Nephron progenitor cell (in vitro differentiated cells): ENCODE measurements at regions not wholly inside any gene's neighbourhood (a gene's known extent, or its start where the extent isn't known, plus 50 kb on each side); places are given as distances from the start of the nearest gene placed in this dataset.

ENCODE experiments used
- DNase-seq: peaks from one replicate; pipeline ENCODE4 v3.0.0; 2021
- H3K27ac Mint-ChIP-seq: 2 replicates; pipeline ENCODE4 v1.8.0; 2021; ENCODE audit warnings: mild to moderate bottlenecking, moderate library complexity, mixed read lengths
- H3K27me3 Mint-ChIP-seq: 2 replicates; pipeline ENCODE4 v1.8.0; 2021; ENCODE audit warnings: mild to moderate bottlenecking, low read depth, mixed read lengths; ENCODE audit not compliant: poor library complexity
- H3K36me3 Mint-ChIP-seq: 2 replicates; pipeline ENCODE4 v1.8.0; 2021; ENCODE audit warnings: low read depth, mixed read lengths
- H3K4me1 Mint-ChIP-seq: 2 replicates; pipeline ENCODE4 v1.8.0; 2021; ENCODE audit warnings: mixed read lengths
- H3K4me3 Mint-ChIP-seq: 2 replicates; pipeline ENCODE4 v1.8.0; 2021; ENCODE audit warnings: mild to moderate bottlenecking, moderate library complexity, mixed read lengths
- H3K9me3 Mint-ChIP-seq: 2 replicates; pipeline ENCODE4 v1.8.0; 2021; ENCODE audit warnings: mild to moderate bottlenecking, moderate library complexity, mixed read lengths
- TF ChIP-seq, protein P1 (sequence below): fragments of 200-600 bp; sonication (generic); IDR thresholded peaks from 2 replicates; pipeline ENCODE4 v1.5.0; 2021; ENCODE audit warnings: antibody characterized with exemption

DNA sequence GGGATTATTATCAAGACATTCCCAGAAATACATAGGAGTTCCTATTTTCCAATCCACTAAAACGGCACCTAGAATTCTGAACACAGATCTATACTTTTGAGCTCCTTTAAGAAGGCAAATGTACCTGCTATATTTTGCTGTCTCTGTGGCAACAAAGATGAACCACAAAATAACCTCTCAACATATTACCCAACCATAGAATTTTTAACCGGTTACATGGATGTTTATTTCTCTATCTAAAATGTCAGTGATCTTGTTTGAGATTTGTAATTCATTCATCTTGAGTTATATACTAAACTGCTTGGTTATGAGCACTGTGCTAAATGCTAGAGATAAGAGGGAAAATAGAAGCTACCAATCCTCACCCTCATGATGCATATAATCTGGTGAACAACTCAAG, 117.5 kb upstream of the HMGCLL1 start:
- Mint-ChIP-seq H3K27ac (no peak overlapping the region), H3K27me3 (no peaks in the 10 kb centered on the region), H3K4me1 (no peaks in the 10 kb centered on the region), H3K4me3 (no peak overlapping the region), H3K9me3 (no peaks in the 10 kb centered on the region), H3K36me3 (no peaks in the 10 kb centered on the region)
- DNase-seq: no peak
- TF ChIP-seq, protein P1, sequence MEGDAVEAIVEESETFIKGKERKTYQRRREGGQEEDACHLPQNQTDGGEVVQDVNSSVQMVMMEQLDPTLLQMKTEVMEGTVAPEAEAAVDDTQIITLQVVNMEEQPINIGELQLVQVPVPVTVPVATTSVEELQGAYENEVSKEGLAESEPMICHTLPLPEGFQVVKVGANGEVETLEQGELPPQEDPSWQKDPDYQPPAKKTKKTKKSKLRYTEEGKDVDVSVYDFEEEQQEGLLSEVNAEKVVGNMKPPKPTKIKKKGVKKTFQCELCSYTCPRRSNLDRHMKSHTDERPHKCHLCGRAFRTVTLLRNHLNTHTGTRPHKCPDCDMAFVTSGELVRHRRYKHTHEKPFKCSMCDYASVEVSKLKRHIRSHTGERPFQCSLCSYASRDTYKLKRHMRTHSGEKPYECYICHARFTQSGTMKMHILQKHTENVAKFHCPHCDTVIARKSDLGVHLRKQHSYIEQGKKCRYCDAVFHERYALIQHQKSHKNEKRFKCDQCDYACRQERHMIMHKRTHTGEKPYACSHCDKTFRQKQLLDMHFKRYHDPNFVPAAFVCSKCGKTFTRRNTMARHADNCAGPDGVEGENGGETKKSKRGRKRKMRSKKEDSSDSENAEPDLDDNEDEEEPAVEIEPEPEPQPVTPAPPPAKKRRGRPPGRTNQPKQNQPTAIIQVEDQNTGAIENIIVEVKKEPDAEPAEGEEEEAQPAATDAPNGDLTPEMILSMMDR: no peak

DNA sequence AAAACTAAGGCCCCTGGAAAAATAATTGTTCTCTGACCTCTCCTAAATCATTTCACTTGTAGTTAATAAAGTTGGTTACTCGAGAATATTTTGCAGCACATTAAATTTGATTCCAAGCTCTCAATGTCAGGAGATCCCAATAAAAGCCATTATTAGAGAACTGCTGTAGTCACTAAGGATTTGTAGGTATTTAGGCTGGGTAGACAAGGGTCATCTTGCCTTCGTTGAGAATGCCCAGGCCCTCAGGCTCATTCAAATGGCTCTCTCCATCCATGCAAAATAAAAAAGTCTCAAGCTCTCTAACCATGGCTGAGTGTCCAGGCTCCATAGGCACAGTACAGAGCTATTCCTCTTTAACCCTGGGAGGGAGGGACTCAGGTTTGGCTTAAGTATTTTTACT, 117.0 kb upstream of the HMGCLL1 start:
- no peak overlapping the region for H3K27ac Mint-ChIP-seq
- no peak for DNase-seq
- no peaks in the 10 kb centered on the region for H3K36me3 Mint-ChIP-seq
- no peaks in the 10 kb centered on the region for H3K9me3 Mint-ChIP-seq
- TF ChIP-seq, protein P1: no peak
- H3K4me1 Mint-ChIP-seq: no peaks in the 10 kb centered on the region
- H3K27me3 Mint-ChIP-seq: no peaks in the 10 kb centered on the region
- H3K4me3 Mint-ChIP-seq: no peak overlapping the region

DNA sequence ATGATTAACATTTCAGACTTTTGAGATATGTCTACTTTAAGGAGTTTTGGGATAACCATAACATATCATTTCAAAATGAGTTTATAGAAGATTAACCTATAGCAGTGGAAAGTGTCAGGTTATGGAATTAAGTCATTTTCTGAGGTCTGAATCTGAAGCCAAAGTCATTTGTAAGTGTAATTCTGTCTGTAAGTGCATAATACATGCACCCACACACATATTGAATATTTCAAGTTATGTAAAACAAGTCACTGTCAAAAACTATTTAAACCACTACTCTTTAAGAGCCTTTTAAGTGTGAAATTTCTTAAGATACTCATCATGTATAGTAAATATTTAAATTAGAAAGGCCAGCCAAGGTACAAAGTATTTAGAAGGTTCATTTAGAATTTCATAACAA, 115.8 kb upstream of the HMGCLL1 start:
- no peak overlapping the region for H3K4me3 Mint-ChIP-seq
- H3K27me3 Mint-ChIP-seq: no peaks in the 10 kb centered on the region

DNA sequence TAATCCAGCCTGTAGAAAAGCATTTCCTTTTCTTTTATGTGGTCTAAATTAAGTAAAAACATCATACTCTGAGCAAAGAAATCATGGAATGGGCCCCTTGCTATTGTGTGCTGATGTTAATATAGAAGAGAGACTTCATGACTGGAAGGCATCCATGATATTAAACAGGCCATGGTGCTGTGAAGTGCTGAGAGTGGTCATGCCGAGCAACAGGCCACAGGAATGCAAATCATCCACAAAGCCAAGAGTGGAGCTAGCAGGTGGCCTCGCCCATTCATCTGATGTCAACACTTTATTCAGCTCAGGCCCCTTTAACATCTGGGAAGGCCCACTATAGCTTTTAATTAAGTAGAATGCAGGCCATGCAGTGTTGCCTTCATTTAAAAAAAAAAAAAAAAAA, 115.2 kb upstream of the HMGCLL1 start:
- Mint-ChIP-seq H3K27ac (no peak overlapping the region), H3K9me3 (no peaks in the 10 kb centered on the region), H3K4me1 (no peaks in the 10 kb centered on the region), H3K36me3 (no peaks in the 10 kb centered on the region), H3K27me3 (no peaks in the 10 kb centered on the region), H3K4me3 (no peak overlapping the region)
- TF ChIP-seq, protein P1: no peak
- no peak for DNase-seq

More for the DNA sequence above, 115.8 kb upstream of the HMGCLL1 start:
- Mint-ChIP-seq H3K36me3 (no peaks in the 10 kb centered on the region), H3K9me3 (no peaks in the 10 kb centered on the region), H3K4me1 (no peaks in the 10 kb centered on the region), H3K27ac (no peak overlapping the region)
- DNase-seq: no peak
- TF ChIP-seq, protein P1: no peak

DNA sequence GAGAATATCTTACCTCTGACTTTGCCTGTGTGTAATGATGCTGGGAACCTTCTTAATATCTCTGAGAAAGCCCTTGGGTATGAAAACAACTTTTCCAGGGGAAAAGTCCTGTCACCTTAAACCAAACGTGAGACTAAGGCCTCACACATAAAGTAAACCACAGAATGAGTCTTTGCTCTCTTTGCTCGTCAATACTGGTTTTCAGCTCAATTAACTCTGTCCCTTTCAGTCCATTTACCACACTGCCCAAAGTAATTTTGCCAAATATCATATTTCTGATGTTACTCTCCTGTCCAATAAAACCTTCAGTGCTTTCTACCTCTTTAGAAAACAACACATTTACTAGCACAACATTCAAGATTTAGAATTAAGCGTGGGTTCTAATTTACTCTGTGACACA, 100.5 kb upstream of the HMGCLL1 start:
- H3K27ac Mint-ChIP-seq: peak overlapping the region; percentile 30
- H3K27me3 Mint-ChIP-seq: peaks cover 3% of the 10 kb centered on the region
- no peak overlapping the region for H3K4me3 Mint-ChIP-seq
- no peaks in the 10 kb centered on the region for H3K36me3 Mint-ChIP-seq
- peaks cover 9% of the 10 kb centered on the region for H3K4me1 Mint-ChIP-seq
- TF ChIP-seq, protein P1: no peak
- DNase-seq: no peak
- H3K9me3 Mint-ChIP-seq: peaks cover 19% of the 10 kb centered on the region

DNA sequence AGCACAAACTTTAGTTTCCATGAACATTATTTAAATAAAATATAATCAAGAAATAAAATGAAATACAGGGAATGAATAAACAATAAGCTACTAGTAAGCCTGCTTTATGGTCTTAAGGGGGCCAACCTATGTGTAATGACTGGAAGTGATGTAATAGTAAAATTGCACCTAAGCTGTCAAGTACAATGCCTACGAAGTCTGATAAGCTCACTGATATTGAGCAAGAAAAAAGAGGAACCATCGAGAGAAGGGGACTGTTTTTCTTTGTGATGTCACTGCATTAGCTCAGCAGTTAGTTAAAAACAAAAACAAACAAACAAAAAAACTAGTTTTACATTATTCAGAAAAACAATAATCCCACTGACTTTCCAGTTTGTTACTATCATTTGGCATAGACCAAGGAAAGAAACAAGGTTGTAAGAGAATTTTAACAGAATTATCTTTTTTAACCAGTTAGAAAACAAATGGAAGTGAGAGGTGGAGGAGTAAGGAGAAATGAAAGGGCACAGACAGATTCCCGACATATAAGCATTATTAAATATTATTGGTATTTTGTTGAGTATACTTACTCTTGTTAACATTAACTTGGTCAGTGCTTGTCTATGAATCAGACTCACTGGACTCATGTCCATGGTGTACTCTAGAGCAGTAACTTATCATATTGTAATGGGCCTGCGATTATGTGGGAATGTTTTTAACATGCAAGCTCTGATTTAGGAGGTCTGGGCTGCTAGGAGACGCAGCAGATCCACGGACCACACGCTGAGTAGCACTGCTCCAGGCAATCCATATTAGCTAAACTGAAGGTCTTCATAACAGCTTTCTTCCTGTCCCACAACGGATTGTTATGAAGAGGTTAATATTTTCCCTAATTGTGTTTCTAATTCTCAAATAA, 99.6 kb upstream of the HMGCLL1 start:
- H3K27ac Mint-ChIP-seq: no peak overlapping the region
- peaks cover 9% of the 10 kb centered on the region for H3K4me1 Mint-ChIP-seq
- H3K27me3 Mint-ChIP-seq: peaks cover 3% of the 10 kb centered on the region
- DNase-seq: no peak
- H3K4me3 Mint-ChIP-seq: no peak overlapping the region
- peaks cover 10% of the 10 kb centered on the region for H3K9me3 Mint-ChIP-seq
- H3K36me3 Mint-ChIP-seq: no peaks in the 10 kb centered on the region
- TF ChIP-seq, protein P1: no peak
